PC-9 (cell line): ENCODE measurements at regions not wholly inside any gene's neighbourhood (a gene's known extent, or its start where the extent isn't known, plus 50 kb on each side); places are given as distances from the start of the nearest gene placed in this dataset.

Experiments
- BruUV-seq: library from RNA; stranded (reverse); fragments of 400-500 nt; replicated peaks from 2 replicates; lab custom pipeline; 2021; lab: Mats Ljungman, UMichigan
- CTCF ChIA-PET: fragments of 300-600 bp; sonication (Branson Sonifier 250); formaldehyde crosslinking; loops from one replicate; lab custom pipeline; 2022; ENCODE audit warnings: antibody characterized with exemption; lab: Charles Lee
- POLR2A ChIA-PET: fragments of 300-600 bp; sonication (Branson Sonifier 250); formaldehyde crosslinking; loops from one replicate; lab custom pipeline; 2022; ENCODE audit warnings: antibody characterized with exemption; ENCODE audit not compliant: unreplicated experiment; lab: Charles Lee
- DNase-seq, 2 experiments: peaks; one replicate each; pipeline versions ENCODE4 v3.0.0 to v3.0.0-alpha.2; 2015 to 2022; ENCODE audit warnings: mixed read lengths in 1 of 2
- H2AFZ ChIP-seq: fragments of 200-600 bp; sonication (generic); 2 replicates; pipeline ENCODE4 v1.8.1; 2017; ENCODE audit warnings: antibody characterized with exemption
- H3F3A ChIP-seq: fragments of 200-600 bp; sonication (generic); 2 replicates; pipeline ENCODE4 v1.8.1; 2017; ENCODE audit warnings: antibody characterized with exemption, mild to moderate bottlenecking, low read depth; ENCODE audit not compliant: insufficient read depth
- H3K27ac ChIP-seq: fragments of 200-600 bp; sonication (generic); 2 replicates; pipeline ENCODE4 v1.6.1; 2016; ENCODE audit warnings: mixed run types
- H3K27me3 ChIP-seq: fragments of 200-600 bp; sonication (generic); 2 replicates; pipeline ENCODE4 v1.6.1; 2016; ENCODE audit warnings: low read depth, mixed run types; ENCODE audit not compliant: insufficient read depth
- H3K36me3 ChIP-seq: fragments of 200-600 bp; sonication (generic); 2 replicates; pipeline ENCODE4 v1.6.1; 2016; ENCODE audit warnings: low read depth, mixed run types
- H3K4me1 ChIP-seq: fragments of 200-600 bp; sonication (generic); replicated peaks from 2 replicates; pipeline ENCODE4 v1.6.1; 2016; ENCODE audit warnings: mixed run types; ENCODE audit not compliant: insufficient read depth
- H3K4me2 ChIP-seq: fragments of 200-600 bp; sonication (generic); 2 replicates; pipeline ENCODE4 v1.6.1; 2017; ENCODE audit warnings: mixed run types
- H3K4me3 ChIP-seq: fragments of 200-600 bp; sonication (generic); 2 replicates; pipeline ENCODE4 v1.6.1; 2016; ENCODE audit warnings: mixed run types
- H3K79me2 ChIP-seq: fragments of 200-600 bp; sonication (generic); 2 replicates; pipeline ENCODE4 v1.6.1; 2017; ENCODE audit warnings: low read depth, mixed run types
- H3K9me2 ChIP-seq: fragments of 200-600 bp; sonication (generic); 2 replicates; pipeline ENCODE4 v1.8.1; 2017; ENCODE audit warnings: mild to moderate bottlenecking; ENCODE audit not compliant: insufficient read depth
- H3K9me3 ChIP-seq: fragments of 200-600 bp; sonication (generic); 2 replicates; pipeline ENCODE4 v1.8.1; 2016; ENCODE audit warnings: low read depth; ENCODE audit not compliant: insufficient read depth
- H4K20me1 ChIP-seq: fragments of 200-600 bp; sonication (generic); 2 replicates; pipeline ENCODE4 v1.8.1; 2017; ENCODE audit not compliant: insufficient read depth
- EZH2 ChIP-seq: fragments of 200-600 bp; sonication (generic); IDR thresholded peaks from 2 replicates; pipeline ENCODE4 v1.8.0; 2017; ENCODE audit warnings: antibody characterized with exemption, low read depth
- intact Hi-C: fragments of 100-400 bp; cut with micrococcal nuclease; formaldehyde crosslinking; loops from one replicate; pipeline ENCODE4 v1.10.0; 2022; ENCODE audit not compliant: unreplicated experiment
- TF ChIP-seq, protein P1 (sequence below): fragments of 200-600 bp; sonication (generic); conservative IDR thresholded peaks from 2 replicates; pipeline ENCODE4 v1.6.1; 2017; ENCODE audit warnings: mixed run types, antibody characterized with exemption, mild to moderate bottlenecking, moderate library complexity

DNA sequence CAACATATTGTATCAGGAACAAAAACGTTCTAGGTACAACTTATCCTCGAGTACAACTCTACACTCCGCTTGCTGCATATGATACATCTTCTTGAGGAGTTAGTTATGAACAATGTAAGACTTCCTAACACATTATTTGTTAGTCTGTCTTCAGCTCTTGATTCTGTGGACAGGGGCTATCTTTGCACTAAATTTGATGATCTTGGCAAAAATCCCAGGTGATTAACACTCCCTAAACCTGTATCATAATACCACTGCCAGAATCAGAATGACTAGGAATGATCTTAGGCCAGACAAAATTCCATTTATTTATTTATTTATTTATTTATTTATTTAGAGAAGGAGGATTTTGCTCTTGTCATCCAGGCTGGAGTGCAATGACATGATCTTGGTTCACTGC, 108.7 kb upstream of the AUTS2 start:
- no TSS peak for BruUV-seq

DNA sequence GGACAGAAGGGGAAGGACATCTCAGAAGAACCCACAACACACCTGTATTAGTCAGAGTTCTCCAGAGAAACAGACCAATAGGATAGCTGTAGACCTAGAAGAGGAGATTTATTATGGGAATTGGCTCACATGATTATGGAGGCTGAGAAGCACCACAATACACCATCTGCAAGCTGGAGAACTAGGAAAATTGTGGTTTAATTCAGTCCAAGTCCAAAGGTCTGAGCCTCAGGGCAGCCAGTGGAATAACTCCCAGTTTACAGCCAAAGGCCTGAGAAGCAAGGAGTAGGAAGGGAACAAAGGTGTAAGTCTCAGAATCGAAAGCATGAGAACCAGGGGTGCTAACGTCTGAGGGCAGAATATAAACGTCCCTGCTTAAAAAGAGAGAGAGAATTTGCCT, 99.6 kb upstream of the AUTS2 start:
- H3K9me3 ChIP-seq = no peaks in the 10 kb centered on the region
- no peaks in the 10 kb centered on the region for H3F3A ChIP-seq
- BruUV-seq = no TSS peak
- H3K27me3 ChIP-seq = no peaks in the 10 kb centered on the region
- ChIA-PET CTCF (no interaction called here), POLR2A (no interaction called here)
- H3K79me2 ChIP-seq = no peaks in the 10 kb centered on the region
- H4K20me1 ChIP-seq = no peaks in the 10 kb centered on the region
- H3K36me3 ChIP-seq = no peaks in the 10 kb centered on the region
- H3K4me2 ChIP-seq = no peak overlapping the region
- TF ChIP-seq EZH2 = no peak
- TF ChIP-seq, protein P1, sequence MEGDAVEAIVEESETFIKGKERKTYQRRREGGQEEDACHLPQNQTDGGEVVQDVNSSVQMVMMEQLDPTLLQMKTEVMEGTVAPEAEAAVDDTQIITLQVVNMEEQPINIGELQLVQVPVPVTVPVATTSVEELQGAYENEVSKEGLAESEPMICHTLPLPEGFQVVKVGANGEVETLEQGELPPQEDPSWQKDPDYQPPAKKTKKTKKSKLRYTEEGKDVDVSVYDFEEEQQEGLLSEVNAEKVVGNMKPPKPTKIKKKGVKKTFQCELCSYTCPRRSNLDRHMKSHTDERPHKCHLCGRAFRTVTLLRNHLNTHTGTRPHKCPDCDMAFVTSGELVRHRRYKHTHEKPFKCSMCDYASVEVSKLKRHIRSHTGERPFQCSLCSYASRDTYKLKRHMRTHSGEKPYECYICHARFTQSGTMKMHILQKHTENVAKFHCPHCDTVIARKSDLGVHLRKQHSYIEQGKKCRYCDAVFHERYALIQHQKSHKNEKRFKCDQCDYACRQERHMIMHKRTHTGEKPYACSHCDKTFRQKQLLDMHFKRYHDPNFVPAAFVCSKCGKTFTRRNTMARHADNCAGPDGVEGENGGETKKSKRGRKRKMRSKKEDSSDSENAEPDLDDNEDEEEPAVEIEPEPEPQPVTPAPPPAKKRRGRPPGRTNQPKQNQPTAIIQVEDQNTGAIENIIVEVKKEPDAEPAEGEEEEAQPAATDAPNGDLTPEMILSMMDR = no peak
- no peaks in the 10 kb centered on the region for H3K9me2 ChIP-seq
- H3K4me3 ChIP-seq = no peak overlapping the region
- no peaks in the 10 kb centered on the region for H3K4me1 ChIP-seq
- intact Hi-C loops = no loop called here
- H2AFZ ChIP-seq = no peak overlapping the region
- no peak for DNase-seq
- H3K27ac ChIP-seq = no peak overlapping the region

More for the DNA sequence above, 108.7 kb upstream of the AUTS2 start:
- no peaks in the 10 kb centered on the region for H3K4me1 ChIP-seq
- no peak for TF ChIP-seq EZH2
- TF ChIP-seq, protein P1 = no peak
- H3F3A ChIP-seq = no peaks in the 10 kb centered on the region
- H3K4me2 ChIP-seq = no peak overlapping the region
- H2AFZ ChIP-seq = no peak overlapping the region
- DNase-seq = no peak
- no peaks in the 10 kb centered on the region for H3K36me3 ChIP-seq
- no peak overlapping the region for H3K27ac ChIP-seq
- H3K27me3 ChIP-seq = no peaks in the 10 kb centered on the region
- H3K9me3 ChIP-seq = no peaks in the 10 kb centered on the region
- H4K20me1 ChIP-seq = no peaks in the 10 kb centered on the region
- no peaks in the 10 kb centered on the region for H3K79me2 ChIP-seq
- CTCF ChIA-PET = no interaction called here
- no peak overlapping the region for H3K4me3 ChIP-seq
- H3K9me2 ChIP-seq = no peaks in the 10 kb centered on the region
- POLR2A ChIA-PET = no interaction called here
- intact Hi-C loops = no loop called here

DNA sequence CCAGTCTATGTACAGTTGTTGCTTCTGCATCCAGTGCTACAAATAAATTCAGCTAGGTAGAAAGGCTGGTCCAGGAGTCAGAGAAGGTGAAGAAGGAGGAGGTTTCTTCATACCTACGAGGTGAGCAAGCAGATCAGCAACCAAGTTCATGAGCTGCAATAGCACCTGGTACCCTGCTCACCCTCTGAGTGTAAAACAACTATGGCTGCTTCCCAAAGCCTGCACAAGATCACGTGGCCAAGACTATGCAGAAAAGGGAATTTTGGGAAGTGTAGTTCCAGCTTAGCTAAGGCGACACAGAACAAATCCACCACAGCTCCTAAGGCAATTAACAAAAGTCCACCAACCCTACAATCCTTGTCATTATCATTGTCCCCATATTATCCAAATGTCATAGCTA, 95.9 kb upstream of the AUTS2 start:
- Histone ChIP-seq H3K9me3 (no peaks in the 10 kb centered on the region), H3K9me2 (no peaks in the 10 kb centered on the region), H3K4me3 (no peak overlapping the region), H3F3A (no peaks in the 10 kb centered on the region), H4K20me1 (no peaks in the 10 kb centered on the region), H3K27me3 (no peaks in the 10 kb centered on the region), H3K79me2 (no peaks in the 10 kb centered on the region), H2AFZ (no peak overlapping the region), H3K36me3 (no peaks in the 10 kb centered on the region), H3K4me1 (no peaks in the 10 kb centered on the region), H3K4me2 (no peak overlapping the region), H3K27ac (no peak overlapping the region)
- ChIA-PET POLR2A (no interaction called here), CTCF (no interaction called here)
- DNase-seq = no peak
- intact Hi-C loops = no loop called here
- no peak for TF ChIP-seq EZH2
- TF ChIP-seq, protein P1 = no peak
- BruUV-seq = no TSS peak
